Jurkat, Clone E6-1 (cell line): ENCODE measurements at regions not wholly inside any gene's neighbourhood (a gene's known extent, or its start where the extent isn't known, plus 50 kb on each side); places are given as distances from the start of the nearest gene placed in this dataset.
A peak's percentile ranks its signal among the peaks of the same experiment; 100 is the strongest.

ENCODE experiments used
- DNase-seq: peaks from one replicate; pipeline ENCODE4 v3.0.0-alpha.2; 2011; ENCODE audit warnings: low read depth, low spot score
- H3K4me3 ChIP-seq: 2 replicates; pipeline ENCODE4 v1.5.1; 2011; ENCODE audit warnings: mild to moderate bottlenecking, low read length, control low read depth, moderate library complexity

DNA sequence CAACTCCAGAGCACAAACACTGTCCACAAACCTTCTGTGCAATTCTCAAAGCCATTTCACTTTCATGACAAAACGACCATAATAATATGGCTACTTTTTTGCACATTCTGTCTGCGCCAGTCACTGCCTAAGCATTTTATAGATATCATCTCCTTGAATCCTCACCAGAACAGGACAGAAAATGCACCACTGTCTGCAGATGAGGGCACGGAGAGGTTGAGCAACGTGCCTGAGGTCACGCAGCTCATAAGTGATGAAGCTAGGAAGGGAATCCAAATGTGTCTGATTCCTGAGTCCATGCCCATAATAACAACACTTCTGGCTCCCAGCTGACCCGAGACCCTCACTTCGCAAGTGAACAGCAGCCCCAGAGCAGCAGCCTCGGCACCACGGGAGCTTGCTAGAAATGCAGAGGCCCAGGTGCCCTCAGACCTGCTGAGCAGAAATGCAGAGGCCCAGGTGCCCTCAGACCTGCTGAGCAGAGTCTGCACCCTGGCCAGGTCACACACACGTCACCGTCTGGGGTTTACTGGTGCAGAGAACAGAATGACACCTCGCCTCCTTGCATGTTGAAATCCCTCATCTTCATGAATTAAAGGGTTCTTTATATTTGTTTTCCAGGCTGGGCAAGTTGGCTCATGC is 265.2 kb downstream of the BMP7 start:
- H3K4me3 ChIP-seq, result no peak overlapping the region
- DNase-seq, result no peak

DNA sequence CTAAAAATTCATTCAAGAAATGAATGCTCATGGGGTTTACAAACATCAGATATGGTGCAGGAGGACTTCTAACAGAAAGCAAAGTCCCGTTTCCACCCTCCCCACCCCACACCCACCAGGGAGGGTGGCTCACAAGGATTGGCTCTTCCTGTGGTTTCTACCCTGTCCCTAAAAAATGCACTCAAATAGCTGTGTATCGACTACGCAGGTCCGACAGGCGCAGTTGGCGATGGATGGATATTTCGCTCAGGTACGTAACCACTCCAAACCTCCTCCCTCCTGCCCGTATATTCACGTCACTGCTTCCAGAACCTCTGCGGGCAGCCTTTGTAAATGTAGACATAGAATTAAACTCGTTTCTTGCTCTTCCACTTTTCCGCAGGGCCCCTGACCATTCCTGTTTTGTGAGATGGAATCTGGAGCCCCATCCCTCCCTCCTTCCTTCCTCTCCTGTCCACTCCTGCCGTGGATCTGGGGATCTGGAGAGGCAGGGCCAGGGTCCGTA is 264.3 kb downstream of the BMP7 start:
- no peak for DNase-seq
- H3K4me3 ChIP-seq, result peak overlapping the region; percentile 50

DNA sequence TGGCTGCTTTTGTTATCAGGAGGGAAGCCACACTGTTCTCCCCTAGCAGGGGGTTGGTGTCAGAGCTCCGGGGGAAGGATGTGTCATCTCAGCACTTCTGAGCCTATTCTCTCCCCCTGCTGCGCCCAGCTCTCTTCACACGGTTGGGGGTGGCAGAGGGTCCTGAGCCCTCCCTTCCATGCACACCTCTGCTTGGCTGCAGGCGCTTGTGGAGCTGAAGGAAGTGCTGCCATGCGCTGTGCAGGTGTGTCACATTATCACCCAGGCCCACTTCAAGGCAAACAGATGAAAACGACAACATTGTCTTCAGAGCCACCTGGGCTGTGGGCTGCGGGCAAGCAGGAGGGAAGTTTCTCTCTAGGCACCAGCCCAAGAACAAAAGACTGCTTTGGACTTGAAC is 263.4 kb downstream of the BMP7 start:
- peak; percentile 99 for DNase-seq
- peak overlapping the region; percentile 50 for H3K4me3 ChIP-seq

DNA sequence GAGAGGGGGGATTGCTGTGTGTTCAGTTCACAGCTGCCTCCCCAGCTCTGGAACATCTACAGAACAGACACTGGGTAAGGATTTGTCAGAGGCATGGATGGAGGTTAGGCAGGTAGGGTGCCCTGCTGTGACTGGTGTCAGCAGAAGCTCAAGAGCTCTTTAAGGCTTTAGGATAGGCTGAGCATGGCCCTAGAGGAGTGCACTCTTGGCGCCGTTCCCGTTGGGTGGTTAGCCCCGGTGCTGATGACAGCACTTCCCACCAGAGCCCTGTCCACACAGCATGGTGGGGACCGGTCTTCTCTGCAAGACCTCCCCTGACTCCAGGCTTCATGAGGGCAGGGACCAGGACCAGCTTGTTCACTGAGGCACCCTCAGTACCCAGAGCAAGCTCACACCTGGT is 262.0 kb downstream of the BMP7 start:
- peak; percentile 61 for DNase-seq

DNA sequence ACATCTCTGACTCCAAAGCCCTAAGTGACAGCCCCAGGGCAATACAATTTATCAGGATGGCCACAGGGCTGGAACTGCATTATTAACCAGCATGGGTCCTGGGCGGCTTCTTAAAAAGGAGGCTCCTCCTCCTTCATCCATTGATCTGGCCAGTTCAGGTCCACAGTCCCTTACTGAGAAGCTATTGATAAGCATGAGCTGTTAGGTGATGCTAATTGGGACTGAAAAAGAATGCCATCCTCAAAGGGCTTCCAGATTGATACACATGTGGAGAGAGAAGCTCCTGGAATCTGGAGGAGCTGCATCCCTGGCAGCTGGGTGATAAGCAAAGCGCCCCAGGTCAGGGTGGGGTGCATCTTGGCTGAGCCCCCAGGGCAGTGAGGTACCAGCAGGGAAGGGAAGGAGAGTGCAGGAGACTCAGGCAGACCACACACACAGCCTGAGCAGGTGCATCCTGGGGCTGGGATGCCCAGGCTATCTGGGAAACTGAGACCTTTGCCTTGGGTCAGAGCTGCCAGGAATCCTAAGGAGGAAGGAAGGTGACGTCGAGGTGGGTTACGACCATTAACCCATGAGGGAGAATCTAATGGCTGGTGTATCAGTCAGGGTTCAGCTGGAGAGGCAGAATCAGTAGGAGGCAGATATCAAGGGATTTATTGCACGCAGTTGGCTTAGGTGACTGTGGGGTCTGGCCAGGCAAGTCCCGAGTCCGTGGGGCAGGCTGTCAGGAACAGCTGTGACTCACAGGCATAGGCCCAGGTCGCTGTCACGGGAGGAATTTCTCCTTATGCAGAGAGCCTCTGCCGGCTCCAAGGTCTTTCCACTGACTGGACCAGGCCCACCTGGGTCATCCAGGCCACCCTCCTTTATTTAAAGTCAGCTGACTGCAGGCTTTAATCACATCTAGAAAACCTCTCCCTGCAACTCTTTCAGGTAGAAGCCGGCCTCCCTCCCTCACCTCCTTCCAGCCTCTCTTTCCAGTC is 261.2 kb downstream of the BMP7 start:
- no peak for DNase-seq
- H3K4me3 ChIP-seq, result no peak overlapping the region

More for the DNA sequence above, 262.0 kb downstream of the BMP7 start:
- H3K4me3 ChIP-seq, result no peak overlapping the region

DNA sequence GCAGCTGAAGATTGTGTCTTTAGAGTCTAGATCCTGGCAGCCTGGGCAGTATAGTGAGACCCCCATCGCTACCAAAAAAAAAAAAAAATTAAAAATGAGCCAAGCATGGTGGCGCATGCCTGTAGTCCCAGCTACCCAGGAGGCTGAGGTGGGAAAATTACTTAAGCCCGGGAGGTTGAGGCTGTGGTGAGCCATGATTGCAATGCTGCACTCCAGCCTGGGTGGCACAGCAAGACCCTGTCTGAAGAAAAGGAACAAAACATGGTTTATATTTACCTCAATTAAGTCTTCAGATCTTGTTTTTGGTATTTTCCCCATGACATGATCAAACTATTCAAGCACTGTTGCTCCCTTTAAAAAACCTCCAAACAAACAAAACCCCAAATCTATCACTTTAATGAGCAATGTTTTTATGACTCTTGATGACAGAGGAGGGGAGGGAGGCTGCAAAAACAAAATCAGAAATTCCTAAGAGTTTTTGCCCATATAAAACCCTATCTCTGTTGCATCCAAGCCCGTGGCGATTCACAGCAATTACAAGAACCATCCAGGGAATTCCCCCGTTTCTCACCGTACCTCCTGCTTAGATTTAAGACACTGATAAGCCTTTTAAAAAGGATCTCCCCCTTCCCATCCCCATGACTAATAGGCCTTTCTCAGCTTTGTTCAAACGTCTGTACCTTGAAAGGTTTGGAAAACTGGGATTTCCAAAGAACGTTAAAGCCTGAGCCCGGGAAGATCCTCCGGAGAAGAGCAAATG is 259.9 kb downstream of the BMP7 start:
- no peak for DNase-seq

DNA sequence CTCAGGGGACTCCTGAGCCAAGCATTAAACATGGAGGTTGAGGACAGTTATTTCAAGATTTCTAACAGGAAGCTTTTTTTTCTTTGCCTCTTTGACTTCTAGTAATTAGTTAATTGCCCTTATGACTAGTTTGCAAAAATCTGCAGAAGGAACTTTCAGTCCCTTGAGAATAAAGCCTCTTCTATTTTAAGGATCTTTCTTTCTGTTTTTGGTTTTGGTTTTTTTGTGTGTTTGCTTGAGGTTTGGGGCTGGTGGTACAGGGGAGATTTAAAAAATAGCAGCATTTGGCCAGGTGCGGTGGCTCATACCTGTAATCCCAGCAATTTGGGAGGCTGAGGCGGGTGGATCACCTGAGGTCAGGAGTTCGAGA is 259.3 kb downstream of the BMP7 start:
- no peak for DNase-seq
- no peak overlapping the region for H3K4me3 ChIP-seq

More for the DNA sequence above, 259.9 kb downstream of the BMP7 start:
- H3K4me3 ChIP-seq, result no peak overlapping the region

DNA sequence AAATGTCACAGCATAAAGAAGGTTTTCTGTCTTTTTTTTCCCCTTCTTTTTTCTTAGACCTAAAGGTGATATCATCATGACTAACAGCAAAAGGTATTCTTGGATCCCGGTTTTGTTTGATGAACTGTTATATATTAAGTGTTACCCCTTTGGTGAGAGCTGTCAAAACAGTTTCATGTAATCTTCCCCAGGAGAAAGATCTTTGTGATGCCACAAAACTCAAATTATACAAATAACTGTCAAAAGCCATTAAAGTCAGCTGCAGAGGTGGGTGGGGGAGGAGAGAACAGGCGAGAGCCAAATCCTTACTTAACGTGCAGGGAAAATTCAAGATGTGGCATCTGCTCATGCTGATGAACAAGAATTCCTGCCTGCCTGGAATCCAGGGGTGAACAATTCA is 258.2 kb downstream of the BMP7 start:
- DNase-seq, result no peak
- H3K4me3 ChIP-seq, result no peak overlapping the region

DNA sequence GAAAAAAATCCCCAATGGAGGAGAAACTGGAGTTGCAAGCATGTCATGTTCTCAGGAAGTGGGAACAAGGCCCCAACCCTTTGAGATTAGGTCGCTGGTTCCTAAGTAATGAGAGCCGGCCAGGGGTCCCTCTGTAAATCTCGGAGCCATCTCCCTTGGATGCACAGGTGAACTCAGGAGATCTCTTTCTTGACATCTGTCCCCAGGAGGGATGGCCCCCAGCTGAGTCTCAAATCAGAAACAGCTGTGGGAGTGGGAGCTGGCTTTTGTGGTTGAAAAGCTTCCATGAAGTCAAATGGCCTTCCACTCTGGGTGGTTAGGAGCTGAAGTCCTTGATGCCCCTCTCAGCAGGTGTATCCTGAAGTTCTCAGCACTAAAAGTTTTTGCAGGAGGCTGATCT is 257.1 kb downstream of the BMP7 start:
- DNase-seq, result peak; percentile 54
- H3K4me3 ChIP-seq, result no peak overlapping the region

DNA sequence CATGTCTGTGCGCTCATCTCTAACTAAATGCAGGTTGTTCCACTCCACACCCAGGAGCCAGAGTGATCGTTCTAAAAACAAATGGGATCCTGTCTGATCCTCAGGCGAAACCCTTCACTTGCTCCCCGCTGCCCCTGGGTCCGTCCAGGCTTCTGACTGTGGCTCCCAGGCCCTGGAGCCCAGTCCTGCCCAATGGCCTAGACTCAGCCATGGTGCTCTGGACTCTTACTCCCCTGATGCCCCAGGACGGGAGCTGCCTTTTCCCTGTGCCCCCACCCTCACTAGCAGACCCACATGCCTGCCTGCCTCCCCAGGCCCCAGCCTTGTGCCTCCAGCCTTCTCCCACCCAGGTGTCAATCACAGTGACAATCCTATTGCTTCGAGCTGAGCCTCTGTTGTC is 256.7 kb downstream of the BMP7 start:
- no peak for DNase-seq
- H3K4me3 ChIP-seq, result no peak overlapping the region

DNA sequence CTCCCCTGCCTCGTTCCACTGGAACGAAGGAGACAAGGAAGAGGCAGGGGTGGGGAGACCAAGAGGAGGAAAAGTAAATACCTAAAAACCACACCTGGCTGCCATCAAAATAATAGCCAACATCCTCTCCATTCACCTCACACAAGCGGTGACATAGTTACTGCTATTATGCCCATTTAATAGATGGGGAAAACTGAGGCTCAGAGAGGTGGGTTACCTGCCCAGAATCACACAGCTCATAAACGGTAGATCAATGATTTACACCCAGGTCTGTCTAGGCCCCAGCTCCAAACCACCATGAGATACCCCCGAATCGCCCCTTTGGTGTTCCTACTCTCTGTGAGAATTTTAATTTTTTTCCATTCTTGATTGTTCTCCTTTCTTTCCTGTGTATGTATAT is 253.8 kb downstream of the BMP7 start:
- no peak overlapping the region for H3K4me3 ChIP-seq
- no peak for DNase-seq

DNA sequence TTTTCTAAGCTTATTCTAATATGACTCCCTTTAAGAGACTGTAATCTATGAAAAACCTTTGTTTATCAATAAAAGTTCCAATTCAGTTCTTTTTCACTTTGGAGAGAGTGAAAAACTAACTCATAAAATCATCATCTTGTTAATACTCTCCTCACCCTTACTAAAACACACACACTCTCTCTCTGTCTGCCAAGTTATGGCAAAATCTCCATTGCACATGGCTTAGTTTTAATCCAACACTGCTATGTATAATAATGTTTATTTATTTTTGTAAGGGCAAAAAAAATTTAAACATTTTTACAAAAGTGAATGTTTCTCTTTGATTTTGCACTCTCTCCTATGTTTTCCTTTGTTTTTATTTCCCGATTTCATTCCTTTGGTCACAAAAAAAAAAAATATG is 253.2 kb downstream of the BMP7 start:
- no peak for DNase-seq
- no peak overlapping the region for H3K4me3 ChIP-seq

DNA sequence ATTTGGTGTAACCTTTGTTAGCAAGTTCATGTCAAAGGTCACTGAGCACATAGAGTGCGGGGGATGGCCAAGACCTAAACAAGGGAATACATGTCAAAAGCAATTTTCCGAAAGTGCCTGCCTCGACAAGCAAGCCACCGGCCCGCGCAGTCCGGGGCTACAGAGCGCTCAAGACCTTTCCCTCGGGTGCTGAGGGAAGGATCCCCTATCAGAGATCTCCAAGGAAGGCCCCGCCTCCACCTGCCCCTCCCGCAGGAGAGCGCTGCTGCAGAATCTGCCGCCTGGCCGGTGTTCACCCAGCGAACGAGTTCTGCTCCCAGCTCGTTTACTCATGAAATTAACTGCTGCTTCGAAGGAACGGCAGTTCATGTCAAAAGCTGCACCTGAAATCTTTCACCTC is 252.7 kb downstream of the BMP7 start:
- no peak for DNase-seq
- H3K4me3 ChIP-seq, result no peak overlapping the region

DNA sequence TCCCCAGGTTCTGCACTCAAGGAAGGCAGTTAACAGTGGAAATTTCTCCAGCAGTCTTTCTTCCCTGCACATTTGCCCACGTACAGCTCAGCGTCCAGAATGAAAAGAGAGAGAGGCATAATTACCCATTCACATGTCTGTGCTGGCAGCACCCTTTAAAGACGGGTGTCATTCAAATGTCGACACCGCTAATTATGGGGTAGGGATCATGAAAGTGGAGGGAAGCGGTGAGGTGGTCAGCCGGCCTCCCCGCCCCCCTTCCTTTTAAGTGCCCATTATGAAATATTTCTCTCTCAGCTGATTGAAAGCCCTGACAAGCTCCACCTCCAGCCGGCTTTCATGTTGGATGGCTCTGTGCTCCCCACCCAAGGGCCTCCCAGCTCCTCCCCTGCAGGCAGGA is 246.1 kb downstream of the BMP7 start:
- no peak overlapping the region for H3K4me3 ChIP-seq
- no peak for DNase-seq

DNA sequence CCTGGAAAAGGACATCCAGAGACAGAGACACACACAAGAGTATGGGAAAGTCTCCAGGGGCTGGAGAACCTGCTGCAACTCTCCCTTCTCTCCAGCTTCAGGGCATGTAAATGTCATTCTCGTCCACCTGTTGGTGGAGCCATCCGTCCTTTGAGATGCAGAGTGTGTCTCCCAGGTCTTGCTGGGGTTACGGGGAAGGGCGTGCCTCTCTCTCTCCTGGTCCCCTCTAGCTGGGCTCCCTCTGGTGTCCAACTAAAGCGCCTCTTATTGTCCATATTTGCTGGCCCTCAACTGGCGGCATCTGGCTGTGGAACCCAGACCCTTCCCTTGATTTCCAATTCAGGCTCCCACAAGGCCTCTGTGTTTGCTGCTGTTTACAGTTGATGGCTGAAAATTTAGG is 244.1 kb downstream of the BMP7 start:
- H3K4me3 ChIP-seq, result no peak overlapping the region
- DNase-seq, result no peak

DNA sequence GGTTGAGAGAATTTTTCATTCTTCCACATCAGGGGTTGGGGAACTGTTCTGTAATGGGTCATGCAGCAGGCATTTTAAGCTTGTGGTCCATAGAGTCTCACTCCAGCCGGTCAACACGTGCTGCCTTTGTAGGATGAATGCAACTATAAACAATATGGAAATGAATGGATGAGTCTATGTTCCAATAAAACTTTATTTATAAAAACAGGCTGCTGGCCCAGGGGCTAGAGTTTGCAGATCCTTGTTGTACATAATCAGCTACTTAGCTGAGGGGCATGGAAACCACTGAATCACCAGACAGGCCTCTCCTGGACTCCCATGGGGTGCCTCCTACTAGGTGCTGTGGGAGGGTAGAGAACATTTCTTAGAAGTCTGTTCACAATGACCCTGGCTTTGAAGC is 243.4 kb downstream of the BMP7 start:
- no peak for DNase-seq
- no peak overlapping the region for H3K4me3 ChIP-seq

DNA sequence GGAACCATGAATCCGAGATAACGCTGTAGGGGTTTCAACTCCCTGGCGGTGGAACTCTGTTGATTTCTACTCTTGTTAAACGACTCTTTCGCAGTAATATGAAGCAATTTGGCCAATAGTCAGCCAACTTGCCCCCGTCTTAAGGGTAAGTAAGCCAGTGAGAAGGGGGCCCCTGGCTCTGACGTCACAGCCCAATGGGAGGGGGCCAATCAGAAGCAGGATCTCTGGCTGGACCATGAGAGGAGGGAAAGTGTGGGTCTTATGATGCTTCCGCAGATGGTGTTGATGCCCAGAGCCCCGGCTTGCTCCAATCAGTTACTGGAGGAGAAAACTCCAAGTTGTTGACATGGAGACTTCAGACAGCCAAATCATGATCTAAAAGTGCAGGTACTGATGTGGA is 242.4 kb downstream of the BMP7 start:
- DNase-seq, result no peak
- no peak overlapping the region for H3K4me3 ChIP-seq

DNA sequence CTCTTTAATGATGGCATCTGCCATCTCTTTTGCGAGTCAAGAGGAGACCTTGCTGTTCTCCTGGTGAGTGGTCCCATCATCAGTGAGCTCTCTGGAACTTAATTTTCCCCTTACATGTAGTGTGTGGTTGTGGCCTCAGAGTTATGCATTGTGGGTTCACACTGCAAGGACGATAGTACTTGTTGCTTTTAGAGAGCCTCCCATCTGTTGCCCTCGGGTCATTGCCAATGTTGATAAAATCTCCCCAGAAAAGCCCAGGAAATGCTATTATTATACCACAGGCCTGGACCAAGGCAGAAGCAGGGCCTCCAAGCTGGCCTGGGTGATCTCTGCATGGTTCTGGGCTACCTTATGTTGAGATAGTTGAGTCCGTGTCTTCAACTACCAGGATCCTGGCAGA is 241.6 kb downstream of the BMP7 start:
- no peak overlapping the region for H3K4me3 ChIP-seq
- no peak for DNase-seq

DNA sequence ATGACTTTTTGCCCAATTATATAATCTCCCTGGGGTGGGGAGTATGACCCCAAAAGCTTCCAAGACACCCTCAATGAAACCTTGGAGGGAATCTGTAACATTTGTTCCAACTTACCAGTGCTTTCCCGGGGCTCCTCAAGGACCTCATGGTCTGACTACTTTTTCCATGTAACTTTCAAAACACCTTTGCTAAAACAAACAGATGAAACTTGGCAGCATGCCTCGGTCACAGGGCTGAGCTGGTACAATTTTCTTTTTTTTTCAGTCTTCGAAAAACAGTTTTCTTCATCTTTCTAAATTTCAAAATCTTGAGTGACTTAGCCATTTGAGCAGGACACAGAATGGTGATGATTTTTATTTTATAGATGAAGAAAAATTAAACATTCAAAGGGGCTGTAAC is 241.2 kb downstream of the BMP7 start:
- no peak for DNase-seq
- H3K4me3 ChIP-seq, result no peak overlapping the region
